AML-193 (cell line): ENCODE measurements at regions not wholly inside any gene's neighbourhood (a gene's known extent, or its start where the extent isn't known, plus 50 kb on each side); places are given as distances from the start of the nearest gene placed in this dataset.

Experiments
- DNase-seq, 2 experiments: peaks; one replicate each; lab custom pipeline; 2025; lab: John Stamatoyannopoulos, UW

- DNase-seq, result no peak
Measured at GRCh38 chr1:157893686-157894085, 52.1 kb upstream of the CD5L start.

GRCh38 chr1:157894613-157895165 is 53.1 kb upstream of the CD5L start:
- no peak for DNase-seq

GRCh38 chr1:157910270-157910669 is 68.7 kb upstream of the CD5L start:
- no peak for DNase-seq

- DNase-seq, result no peak
Measured at GRCh38 chr1:157915859-157916258, 74.3 kb upstream of the CD5L start.

- no peak for DNase-seq
Measured at GRCh38 chr1:157916887-157917570, 75.4 kb upstream of the CD5L start.

- no peak for DNase-seq
Measured at GRCh38 chr1:157920748-157921147, 72.7 kb upstream of the KIRREL1 start.

GRCh38 chr1:157925419-157926166 is 67.9 kb upstream of the KIRREL1 start:
- no peak for DNase-seq

GRCh38 chr1:157932069-157932468 is 61.4 kb upstream of the KIRREL1 start:
- peak; percentile 20 to 23 for DNase-seq

GRCh38 chr1:157937744-157938143 is 55.7 kb upstream of the KIRREL1 start:
- no peak for DNase-seq

GRCh38 chr1:157941939-157942338 is 51.5 kb upstream of the KIRREL1 start:
- DNase-seq, result no peak
